Keratinocyte (primary cell): ENCODE measurements at regions not wholly inside any gene's neighbourhood (a gene's known extent, or its start where the extent isn't known, plus 50 kb on each side); places are given as distances from the start of the nearest gene placed in this dataset.

Experiments
- DNase-seq: peaks from one replicate; pipeline ENCODE4 v3.0.0-alpha.2; 2011; ENCODE audit warnings: low read depth, missing footprints, low spot score
- FAIRE-seq: peaks from 2 replicates; lab custom pipeline; 2011; peaks lifted over from hg19 to GRCh38; lab: Jason Lieb, UNC
- H2AFZ ChIP-seq: 2 replicates; pipeline ENCODE4 v1.6.0; 2012; ENCODE audit warnings: low read length, control low read depth, inconsistent platforms; ENCODE audit not compliant: control insufficient read depth
- H3K27ac ChIP-seq: 2 replicates; pipeline ENCODE4 v1.5.1; 2011; ENCODE audit warnings: low read length; ENCODE audit not compliant: control insufficient read depth, insufficient read depth
- H3K27me3 ChIP-seq: 3 replicates; pipeline ENCODE4 v1.6.0; 2011; ENCODE audit warnings: low read length; ENCODE audit not compliant: control insufficient read depth, insufficient read depth; ENCODE audit errors: extremely low read depth
- H3K36me3 ChIP-seq, 2 experiments: 2 replicates in 1 of 2; 3 replicates in 1 of 2; pipeline ENCODE4 v1.5.1; 2011; ENCODE audit warnings: low read length in 2 of 2, mild to moderate bottlenecking in 1 of 2; ENCODE audit not compliant: control insufficient read depth in 2 of 2, insufficient read depth in 2 of 2; ENCODE audit errors: extremely low read depth in 1 of 2
- H3K4me1 ChIP-seq: 3 replicates; pipeline ENCODE4 v1.5.1; 2011; ENCODE audit warnings: low read length; ENCODE audit not compliant: control insufficient read depth, insufficient read depth; ENCODE audit errors: extremely low read depth
- H3K4me2 ChIP-seq: 3 replicates; pipeline ENCODE4 v1.6.0; 2011; ENCODE audit warnings: low read depth, low read length; ENCODE audit not compliant: control insufficient read depth, insufficient read depth; ENCODE audit errors: extremely low read depth
- H3K4me3 ChIP-seq, 3 experiments: fragments of 200-600 bp in 1 of 3; sonication (generic) in 1 of 3; 2 replicates in 2 of 3; 3 replicates in 1 of 3; pipeline ENCODE4 v1.5.1; 2011 to 2016; ENCODE audit warnings: low read length in 3 of 3, mild to moderate bottlenecking in 3 of 3, control low read depth in 2 of 3, inconsistent platforms in 1 of 3, low read depth in 1 of 3, mixed read lengths in 1 of 3, mixed run types in 1 of 3, moderate library complexity in 1 of 3; ENCODE audit not compliant: control insufficient read depth in 2 of 3, insufficient read depth in 2 of 3; ENCODE audit errors: extremely low read depth in 1 of 3
- H3K79me2 ChIP-seq: 2 replicates; pipeline ENCODE4 v1.6.0; 2012; ENCODE audit warnings: low read length; ENCODE audit not compliant: control insufficient read depth, insufficient read depth
- H3K9ac ChIP-seq: 3 replicates; pipeline ENCODE4 v1.6.0; 2011; ENCODE audit warnings: low read length; ENCODE audit not compliant: control insufficient read depth, insufficient read depth; ENCODE audit errors: extremely low read depth
- H3K9me1 ChIP-seq: 3 replicates; pipeline ENCODE4 v1.6.0; 2011; ENCODE audit warnings: low read length; ENCODE audit not compliant: control insufficient read depth, insufficient read depth; ENCODE audit errors: extremely low read depth
- H3K9me3 ChIP-seq: 2 replicates; pipeline ENCODE4 v1.5.1; 2012; ENCODE audit warnings: low read depth, low read length; ENCODE audit not compliant: control insufficient read depth
- H4K20me1 ChIP-seq: 3 replicates; pipeline ENCODE4 v1.6.0; 2011; ENCODE audit warnings: low read length; ENCODE audit not compliant: control insufficient read depth, insufficient read depth; ENCODE audit errors: extremely low read depth
- EZH2 ChIP-seq: IDR thresholded peaks from one replicate; pipeline ENCODE4 v1.6.1; 2012; ENCODE audit warnings: inconsistent platforms, mild to moderate bottlenecking, low read length, moderate library complexity
- dilution Hi-C: fragments of 300-500 bp; cut with MboI; formaldehyde crosslinking; loops from one replicate; pipeline ENCODE4 v1.7.0; 2020; ENCODE audit warnings: low sequenced_read_pairs; ENCODE audit not compliant: extremely low pct_ligation_motif_present
- TF ChIP-seq, protein P1 (sequence below), 3 experiments: IDR thresholded peaks in 1 of 3; conservative IDR thresholded peaks in 1 of 3; optimal IDR thresholded peaks in 1 of 3; 2 replicates in 2 of 3; 3 replicates in 1 of 3; pipeline versions ENCODE3 to v1.5.1; 2011; ENCODE audit warnings: low read length in 3 of 3, mild to moderate bottlenecking in 3 of 3, moderate library complexity in 2 of 3, control low read depth in 1 of 3, inconsistent platforms in 1 of 3; ENCODE audit not compliant: insufficient read depth in 2 of 3; ENCODE audit errors: extremely low read depth in 1 of 3

DNA sequence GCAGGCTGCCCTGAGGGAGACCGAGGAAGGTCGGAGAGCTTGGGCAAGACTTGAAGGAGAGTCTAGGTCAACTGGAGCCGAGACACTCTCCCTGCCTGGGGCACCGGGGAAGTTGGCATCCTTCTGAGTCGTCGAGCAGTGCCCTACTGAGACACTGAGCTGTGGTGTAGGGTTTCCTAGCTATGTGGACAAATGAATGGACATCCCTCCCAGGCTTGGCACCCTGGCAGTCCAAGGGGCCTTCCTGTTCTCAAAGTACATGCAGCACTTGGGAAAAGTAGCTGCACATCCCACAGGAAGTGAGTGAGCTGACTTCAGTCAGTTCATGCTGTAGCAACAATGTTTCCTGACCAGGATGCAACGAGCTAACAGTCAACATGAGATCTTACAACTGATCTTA is 57.2 kb upstream of the INPP5A start:
- Histone ChIP-seq H3K27me3 (peaks cover 26% of the 10 kb centered on the region), H3K36me3 (no peaks in the 10 kb centered on the region), H3K4me2 (no peak overlapping the region), H3K79me2 (no peaks in the 10 kb centered on the region), H3K9ac (no peak overlapping the region), H2AFZ (no peak overlapping the region), H3K9me1 (peaks cover 2% of the 10 kb centered on the region), H3K27ac (no peak overlapping the region), H3K9me3 (no peaks in the 10 kb centered on the region), H4K20me1 (no peaks in the 10 kb centered on the region), H3K4me1 (peaks cover 12% of the 10 kb centered on the region), H3K4me3 (no peak overlapping the region)
- FAIRE-seq (no peak), DNase-seq (no peak)
- TF ChIP-seq, protein P1, sequence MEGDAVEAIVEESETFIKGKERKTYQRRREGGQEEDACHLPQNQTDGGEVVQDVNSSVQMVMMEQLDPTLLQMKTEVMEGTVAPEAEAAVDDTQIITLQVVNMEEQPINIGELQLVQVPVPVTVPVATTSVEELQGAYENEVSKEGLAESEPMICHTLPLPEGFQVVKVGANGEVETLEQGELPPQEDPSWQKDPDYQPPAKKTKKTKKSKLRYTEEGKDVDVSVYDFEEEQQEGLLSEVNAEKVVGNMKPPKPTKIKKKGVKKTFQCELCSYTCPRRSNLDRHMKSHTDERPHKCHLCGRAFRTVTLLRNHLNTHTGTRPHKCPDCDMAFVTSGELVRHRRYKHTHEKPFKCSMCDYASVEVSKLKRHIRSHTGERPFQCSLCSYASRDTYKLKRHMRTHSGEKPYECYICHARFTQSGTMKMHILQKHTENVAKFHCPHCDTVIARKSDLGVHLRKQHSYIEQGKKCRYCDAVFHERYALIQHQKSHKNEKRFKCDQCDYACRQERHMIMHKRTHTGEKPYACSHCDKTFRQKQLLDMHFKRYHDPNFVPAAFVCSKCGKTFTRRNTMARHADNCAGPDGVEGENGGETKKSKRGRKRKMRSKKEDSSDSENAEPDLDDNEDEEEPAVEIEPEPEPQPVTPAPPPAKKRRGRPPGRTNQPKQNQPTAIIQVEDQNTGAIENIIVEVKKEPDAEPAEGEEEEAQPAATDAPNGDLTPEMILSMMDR (optimal IDR thresholded peaks at IDR 0.05 in 1 of 3, IDR thresholded peaks at IDR 0.05 in 1 of 3, conservative IDR thresholded peaks at IDR 0.05 in 1 of 3; ENCODE audit: extremely low read depth in 1 of 3, insufficient read depth in 2 of 3, low read length in 3 of 3), result no peak
- TF ChIP-seq EZH2, result no peak
- dilution Hi-C loops, result no loop called here

DNA sequence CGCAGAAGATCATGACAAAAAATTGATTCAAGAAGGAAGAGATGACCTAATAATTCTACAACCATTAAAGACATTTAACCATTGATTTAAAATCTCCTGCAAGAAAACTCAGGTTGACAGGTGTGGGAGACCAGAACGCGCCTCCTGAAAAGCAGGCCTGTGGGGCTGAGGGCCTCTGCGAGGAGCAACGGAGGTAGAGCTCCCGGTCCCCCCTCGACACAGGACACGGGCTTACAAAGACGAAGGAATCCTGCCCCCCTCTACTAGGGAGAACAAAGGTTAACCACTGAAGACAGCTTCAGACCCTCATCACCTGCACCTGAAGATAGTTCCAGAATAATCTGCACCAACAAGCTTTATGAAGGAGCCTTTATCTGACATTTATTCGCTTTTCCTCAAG is 55.9 kb upstream of the INPP5A start:
- dilution Hi-C loops, result no loop called here
- H3K4me2 ChIP-seq, result peak overlapping the region; percentile 44
- TF ChIP-seq EZH2, result no peak
- TF ChIP-seq, protein P1 (optimal IDR thresholded peaks at IDR 0.05 in 1 of 3, IDR thresholded peaks at IDR 0.05 in 1 of 3, conservative IDR thresholded peaks at IDR 0.05 in 1 of 3; ENCODE audit: extremely low read depth in 1 of 3, insufficient read depth in 2 of 3, low read length in 3 of 3), result no peak

More for the DNA sequence above, 55.9 kb upstream of the INPP5A start:
- Histone ChIP-seq H3K36me3 (no peaks in the 10 kb centered on the region), H3K9ac (peak overlapping the region; percentile 44), H4K20me1 (no peaks in the 10 kb centered on the region), H3K4me1 (peaks cover 12% of the 10 kb centered on the region), H3K79me2 (no peaks in the 10 kb centered on the region), H2AFZ (peak overlapping the region; percentile 75), H3K4me3 (peak overlapping the region in 1 of 3 experiments; percentile 35), H3K9me3 (no peaks in the 10 kb centered on the region), H3K27me3 (peaks cover 17% of the 10 kb centered on the region), H3K9me1 (peaks cover 2% of the 10 kb centered on the region), H3K27ac (peak overlapping the region; percentile 63)
- DNase-seq (no peak), FAIRE-seq (no peak)
